Stimulated activated CD4-positive, alpha-beta T cell treated with anti-CD3 and anti-CD28 coated beads, Interleukin-4, amount 100 ng/mL, for 24 hours (primary cell): ENCODE measurements at regions not wholly inside any gene's neighbourhood (a gene's known extent, or its start where the extent isn't known, plus 50 kb on each side); places are given as distances from the start of the nearest gene placed in this dataset.

Experiments used
- DNase-seq: peaks from one replicate; pipeline ENCODE4 v3.0.0-alpha.2; 2020

DNA sequence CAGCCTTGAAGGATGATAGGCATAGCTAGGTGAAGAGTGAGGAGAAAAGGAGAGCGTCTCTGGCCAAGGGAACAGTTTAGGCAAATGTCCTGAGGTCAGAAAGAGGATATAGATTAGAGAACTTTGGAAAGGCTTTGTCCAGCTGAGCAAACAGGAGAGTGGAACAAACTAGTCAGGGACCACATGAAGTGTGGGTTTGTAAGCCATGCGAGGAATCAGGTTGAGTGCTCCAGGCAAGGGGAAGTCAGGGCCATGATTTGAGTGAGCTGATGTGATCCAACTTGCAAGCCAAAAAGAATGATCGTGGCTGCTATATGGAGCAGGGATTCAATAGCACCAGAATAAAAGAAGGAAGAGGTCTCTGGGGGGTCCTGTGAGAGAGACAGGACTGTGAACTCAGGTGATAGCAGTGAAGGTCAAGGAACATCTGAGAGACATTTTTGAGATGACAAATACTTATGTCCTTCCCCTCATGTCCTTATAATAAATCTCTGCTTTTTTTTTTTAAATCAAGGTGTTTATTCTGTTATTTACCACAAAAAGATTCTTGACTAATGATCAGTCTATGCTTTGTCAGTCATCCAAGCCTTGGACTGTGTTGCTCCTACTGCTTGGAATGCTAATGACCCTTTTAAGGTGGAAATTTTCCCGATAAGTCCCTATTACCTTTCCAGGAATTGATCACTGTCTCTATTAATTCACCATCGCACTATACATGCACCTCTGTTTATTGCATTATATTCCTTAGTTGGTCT, 472.6 kb downstream of the TXNL1 start:
- no peak for DNase-seq

DNA sequence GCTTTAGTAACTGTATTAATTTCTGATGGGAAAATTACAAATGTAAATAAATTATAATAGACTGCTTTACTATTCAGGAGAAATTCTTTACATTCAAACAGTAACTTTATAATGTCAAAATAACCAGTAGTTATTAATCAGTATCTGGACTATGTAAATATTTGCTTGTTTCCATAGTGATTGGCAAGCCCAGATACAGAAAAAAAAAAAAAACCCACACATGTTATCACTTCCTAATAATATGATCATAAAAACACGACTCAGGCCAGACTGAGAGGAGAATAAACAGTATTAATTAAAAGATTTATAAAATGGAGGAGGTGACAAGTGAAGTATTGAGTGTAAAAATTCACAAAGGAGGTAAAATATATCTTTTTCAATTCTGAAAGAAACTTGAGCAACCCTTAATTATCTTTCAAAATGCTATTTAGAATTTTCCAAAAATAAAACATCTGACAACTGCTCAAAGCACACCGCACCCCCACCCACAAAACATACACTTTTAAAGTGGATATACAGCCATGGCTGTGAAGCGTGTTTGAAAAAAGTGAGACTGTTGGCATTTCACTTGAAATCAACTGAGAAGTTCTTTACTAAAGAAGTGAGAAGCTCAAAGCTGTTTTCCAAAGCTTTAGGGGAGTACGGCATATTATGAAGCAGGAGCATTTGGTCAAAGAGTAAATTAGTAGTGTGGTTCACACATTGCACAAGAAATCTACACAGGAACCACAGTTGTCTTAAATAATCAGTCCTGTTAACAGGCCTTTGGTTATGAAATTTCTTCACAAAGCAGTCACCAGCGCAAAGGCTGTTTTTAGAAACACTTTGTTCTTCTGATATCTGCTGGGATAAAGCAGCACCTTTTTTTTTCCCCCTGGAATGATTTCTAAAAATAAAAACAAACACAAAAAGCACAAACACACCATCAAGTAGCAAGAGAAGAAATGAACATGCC, 475.8 kb downstream of the TXNL1 start:
- no peak for DNase-seq

DNA sequence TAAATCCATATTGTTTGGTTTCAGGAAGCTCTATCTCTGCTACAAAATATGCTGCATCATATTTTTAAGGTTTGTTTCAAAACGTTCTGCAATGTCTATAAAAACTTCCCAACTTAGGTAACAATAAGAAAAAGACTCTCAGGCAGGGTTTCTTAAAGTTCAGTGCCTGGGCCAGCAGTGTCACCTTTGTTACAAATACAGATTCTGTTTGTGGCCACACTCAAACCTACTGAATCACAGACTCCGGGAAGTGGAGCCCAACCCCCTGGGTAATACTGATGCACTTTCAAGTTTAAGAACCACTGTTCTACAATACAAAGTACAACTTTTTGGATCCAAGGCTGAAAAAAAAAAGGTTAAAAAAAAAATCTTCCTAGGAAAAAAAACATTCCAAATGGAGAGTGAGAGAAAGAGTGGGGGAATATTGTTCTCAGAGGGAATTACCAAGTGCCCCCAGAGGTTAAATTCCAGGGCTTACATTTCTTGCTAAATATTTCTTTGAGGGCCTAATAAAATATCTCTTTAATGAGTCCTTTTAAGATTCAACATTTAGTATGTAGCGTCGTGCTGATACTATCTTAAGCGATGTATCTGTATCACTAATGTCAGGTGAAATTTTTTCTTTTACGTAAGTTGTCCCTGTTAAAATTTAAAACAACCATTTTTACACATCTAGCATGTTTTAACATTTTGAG, 476.7 kb downstream of the TXNL1 start:
- DNase-seq = no peak

DNA sequence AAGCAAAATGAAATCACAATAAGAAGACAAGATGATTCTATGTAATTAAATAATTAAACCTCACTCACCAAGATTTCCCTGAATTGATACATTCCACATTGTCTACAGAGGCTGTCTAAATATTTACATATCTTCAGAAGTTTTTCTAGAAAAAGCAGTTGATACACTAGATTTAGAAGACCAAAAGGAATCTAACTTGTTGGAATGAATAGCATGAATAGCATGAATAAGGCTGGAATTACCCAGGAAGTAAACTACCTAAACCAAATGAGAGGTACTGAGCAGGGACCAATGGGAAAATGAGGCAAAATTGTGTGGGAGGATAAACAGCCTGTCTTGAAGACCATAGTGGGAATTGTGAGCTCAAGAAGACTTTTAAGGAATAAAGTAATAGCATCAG, 479.7 kb downstream of the TXNL1 start:
- no peak for DNase-seq

DNA sequence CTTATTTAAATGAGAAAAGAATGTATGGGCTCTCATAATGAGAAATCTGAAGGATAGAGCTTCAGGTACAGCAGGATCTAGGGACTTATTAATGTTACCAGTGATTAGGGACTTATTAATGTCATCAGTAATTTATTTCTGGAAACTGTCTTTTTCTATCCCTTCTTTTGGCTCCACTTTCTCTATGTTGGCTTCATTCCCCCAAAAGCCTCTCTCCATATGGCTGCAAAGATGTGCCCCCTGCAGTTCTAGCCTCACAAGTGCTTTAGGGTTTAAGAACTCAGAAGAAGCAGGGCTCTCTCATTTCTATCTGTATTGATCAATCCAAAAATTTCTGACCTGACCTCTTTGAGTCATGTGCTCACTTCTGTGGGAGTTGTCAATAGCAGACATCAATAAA, 480.9 kb downstream of the TXNL1 start:
- no peak for DNase-seq

DNA sequence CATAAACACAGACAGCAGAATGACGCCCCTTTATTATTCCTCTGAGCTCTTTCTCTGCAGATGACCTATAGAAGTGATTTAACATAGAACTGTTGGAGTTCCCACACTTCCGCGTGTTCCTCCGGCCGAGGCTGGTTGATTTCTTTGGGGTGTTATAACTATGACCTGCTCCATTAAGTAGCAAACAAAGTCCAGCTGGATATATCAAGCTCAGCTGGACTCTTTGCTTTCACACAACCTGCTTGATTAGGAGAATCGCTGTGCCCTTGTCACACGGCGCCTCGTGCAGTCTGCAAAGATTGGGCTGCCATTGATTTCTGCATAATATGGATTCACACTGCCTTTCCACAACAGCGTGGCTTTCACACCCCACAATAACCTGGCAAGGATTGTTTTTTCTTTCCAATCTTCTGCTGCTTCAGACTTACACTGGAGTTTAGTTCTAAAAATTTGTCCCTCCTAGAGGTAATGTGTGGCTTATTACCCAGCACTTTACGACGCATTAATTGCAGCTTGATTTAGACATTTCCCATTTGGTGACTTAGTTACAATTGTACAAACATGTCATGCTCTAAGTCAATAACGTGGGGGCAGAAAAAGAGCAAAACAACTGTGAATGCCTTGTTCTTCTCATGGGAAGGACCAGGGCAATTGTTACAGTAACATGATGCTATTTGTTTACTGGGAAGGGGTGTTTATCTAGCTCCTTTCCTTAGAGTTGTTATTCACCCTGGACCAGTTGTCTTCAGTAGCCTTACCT, 485.7 kb downstream of the TXNL1 start:
- no peak for DNase-seq

DNA sequence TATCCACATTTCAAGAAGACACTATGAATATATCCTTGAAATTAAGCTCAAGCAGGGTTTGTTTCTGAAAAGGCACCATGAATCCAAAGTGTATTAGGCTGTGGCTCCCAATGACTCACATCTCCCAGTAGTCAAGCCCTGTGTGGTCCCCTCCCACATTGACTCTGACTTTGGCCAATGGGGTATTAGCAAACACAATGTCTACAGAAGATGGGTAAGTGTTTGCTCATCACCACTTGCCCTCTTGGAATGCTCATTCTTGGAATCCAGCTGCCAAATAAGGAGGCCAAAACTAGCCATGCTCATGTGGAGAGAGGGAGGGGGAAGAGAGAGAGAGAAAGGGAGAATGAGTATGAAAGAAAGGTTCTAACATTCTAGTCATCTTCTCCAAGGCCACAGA, 490.0 kb downstream of the TXNL1 start:
- DNase-seq = no peak

DNA sequence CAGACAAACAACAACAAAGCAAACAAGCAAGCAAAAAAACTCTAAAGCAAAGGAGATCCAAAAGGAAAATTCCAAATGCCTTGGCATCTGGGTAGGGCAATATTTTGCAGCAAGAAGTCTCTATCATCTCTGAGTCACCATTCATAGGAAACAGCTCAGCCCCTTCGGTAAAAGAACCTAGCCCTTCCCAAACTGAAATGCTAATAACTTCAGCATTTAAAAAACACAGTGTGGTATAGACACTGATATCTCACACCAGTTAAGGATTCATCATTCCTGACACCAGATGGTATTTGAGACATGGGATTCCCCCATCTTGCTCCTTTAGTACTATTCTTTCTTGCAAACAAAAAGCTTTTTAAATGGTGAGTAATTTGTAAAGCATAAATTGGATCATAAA, 491.8 kb downstream of the TXNL1 start:
- DNase-seq = no peak

DNA sequence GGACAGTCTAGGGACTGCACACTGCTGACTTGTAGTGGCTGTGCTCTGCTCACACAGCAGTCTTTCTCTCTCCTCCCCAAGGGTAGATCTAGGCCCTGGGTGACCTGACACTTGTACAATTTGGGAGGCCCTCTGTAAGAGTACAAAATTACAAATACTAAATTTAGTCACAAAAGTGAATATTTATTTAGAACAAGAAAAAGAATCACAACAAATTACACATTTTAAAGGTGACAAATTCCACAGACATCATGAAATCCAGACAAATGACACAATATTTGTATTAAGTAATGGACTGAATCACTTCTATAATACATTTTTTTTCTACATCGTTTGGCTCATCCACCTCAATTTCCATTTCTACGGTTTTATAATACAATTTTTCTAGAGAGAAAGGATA, 496.4 kb downstream of the TXNL1 start:
- DNase-seq = no peak

DNA sequence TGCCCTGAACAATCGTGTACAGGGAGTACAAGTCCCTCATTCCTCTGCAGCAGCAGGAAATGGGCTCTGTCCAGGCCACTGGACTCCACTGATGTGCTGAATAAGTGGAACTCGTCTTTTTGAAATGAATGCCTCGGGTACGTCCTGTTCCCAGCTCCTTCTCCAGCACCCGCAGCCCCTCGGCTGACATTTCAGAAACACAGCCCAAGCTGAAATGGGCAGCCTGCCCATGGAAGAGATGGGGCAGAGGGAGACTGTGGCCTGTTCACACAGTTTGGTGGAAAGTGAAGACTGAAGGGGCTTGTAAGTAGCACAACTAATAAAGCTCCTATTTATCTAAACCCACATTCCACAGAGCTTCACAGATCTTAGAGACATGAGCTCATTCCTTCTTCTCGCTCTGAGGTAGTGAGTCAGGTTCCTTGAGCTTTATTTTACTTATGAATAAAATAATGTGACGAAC, 498.6 kb downstream of the TXNL1 start:
- no peak for DNase-seq

DNA sequence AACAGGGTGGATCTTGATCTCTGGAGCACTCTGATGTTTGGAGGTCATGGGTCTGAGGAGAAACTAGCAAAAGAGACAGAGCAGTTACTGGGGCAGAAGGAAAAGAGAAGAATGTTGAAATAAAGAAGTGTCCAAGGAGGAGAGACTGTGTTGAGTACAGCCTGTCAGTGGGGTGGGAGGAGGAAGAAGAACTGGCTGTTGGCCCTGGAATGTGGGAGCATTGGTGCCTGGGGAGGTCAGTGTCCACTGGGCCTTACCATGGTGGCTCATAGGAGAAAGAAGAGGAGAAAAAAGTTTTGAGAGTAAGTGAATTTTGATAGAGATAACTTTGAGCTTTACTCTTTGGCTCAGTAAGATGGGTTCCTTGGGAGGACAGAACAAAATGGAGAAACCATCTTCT, 499.0 kb downstream of the TXNL1 start:
- DNase-seq = no peak

DNA sequence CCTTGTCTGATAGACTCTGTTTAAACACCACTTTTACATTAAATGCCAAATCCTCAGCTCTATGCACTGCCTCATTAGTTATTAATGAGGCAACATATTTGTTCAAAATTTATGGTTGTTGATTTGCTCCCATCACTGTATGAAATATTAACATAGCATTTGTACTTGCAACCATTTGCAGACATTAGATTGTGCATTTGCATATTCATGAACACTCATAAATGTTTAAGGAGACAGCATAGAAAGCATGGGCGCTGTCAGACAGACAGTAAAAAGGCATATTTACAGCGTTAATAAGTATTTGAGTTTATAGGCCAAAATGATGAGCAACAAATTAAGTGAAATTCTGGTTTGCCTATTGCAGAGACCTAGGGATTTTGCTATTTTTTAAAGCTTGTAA, 502.3 kb downstream of the TXNL1 start:
- DNase-seq = no peak

DNA sequence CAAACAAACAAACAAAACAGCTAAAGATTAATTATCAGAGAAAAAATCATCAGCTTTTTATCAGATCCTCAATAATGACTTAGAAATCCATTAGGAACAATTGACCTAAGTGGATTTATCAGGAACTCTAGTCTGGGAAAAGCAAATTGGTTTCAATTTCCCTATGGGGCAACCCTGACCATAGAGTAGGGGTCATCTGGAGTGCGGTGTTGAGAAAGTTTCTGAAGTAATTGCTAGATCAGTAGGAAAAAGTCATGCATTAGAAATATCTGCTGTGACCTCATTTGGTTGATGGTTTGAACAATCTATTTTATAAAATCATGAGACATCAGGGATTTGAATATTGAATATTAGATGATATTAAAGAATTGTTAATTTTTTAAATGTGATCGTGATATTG, 507.9 kb downstream of the TXNL1 start:
- no peak for DNase-seq

DNA sequence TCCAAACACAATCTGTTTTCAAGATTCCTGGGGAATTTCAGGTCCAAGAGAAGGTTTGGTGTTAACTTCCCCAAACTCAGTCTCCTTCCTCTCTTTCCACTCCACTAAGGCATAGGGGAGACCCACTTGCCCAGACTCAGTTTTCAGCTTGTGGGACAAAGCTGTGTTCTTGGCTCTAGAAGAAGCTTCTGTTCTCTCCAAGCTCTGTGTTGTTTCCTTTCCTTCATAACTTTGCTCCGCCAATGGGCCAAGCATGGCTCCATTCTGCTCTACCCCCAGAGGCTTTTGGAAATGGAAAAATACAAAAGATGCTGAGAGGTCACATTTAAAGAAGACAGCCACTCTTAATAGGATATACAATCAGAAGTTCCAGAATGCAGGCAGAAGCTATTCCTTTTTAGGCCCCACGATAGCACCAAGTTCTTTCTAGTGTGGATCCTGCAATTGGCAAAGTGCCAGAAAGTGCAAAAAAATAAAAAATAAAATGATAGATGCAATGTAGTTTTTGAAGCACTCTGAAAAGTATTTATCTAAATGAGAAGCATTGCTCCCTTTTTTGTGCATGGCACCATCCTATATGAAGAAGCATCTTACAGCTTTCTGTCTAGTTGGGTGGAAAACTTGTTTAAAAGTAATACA, 510.1 kb downstream of the TXNL1 start:
- no peak for DNase-seq

DNA sequence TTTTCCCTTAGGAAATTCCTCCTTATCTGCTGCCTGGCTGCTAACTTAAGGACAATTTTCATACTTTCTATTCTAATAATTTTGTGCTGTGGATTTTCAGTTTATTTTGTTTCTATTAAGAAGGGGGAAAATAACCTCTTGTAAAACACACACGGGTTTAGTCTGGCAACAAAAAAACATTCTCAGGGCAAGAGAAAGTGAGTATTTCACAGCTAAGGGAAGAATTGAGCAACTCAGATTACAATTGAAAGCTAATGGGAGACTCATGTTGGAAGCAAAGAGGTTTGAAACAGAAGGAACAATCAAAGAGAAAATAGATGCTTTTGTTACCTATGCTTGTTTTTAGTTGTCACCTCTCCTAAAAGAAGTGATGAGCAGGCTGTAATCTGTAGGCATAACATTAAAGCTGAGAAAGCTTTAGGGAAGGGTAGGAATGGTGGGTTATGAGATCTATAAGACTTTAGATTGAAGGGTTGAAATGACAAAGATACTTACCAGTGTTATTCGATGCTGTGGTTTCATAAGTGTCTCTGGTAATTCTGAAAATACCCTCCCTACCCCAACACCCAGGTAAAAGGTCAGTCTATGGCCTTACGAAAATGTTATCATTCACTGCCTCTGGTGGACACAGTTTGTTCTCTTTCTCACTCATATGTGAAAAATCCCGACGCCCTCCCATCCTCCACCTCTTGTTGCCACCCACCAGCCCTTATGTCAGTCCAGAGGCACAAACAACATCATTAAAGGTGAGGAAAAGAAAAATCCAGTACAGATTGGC, 510.9 kb downstream of the TXNL1 start:
- DNase-seq = no peak

DNA sequence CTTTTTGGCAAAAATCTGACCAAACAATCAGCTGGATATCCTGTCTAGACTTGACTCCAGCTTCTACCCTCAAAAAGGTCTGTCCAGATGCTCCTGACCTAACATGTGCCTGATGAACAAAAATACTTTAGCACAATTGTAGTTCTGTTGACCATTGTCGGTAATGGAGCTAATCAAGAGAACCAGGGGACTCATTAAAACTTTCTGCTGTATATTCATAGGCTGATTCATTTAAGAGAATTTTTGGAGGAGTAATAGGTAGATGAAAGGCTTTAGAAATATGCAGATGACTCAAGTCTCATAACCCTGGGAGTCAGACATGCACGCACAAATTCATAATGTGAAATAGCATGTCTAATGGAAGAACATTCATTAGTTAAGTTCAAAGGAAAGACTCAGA, 514.2 kb downstream of the TXNL1 start:
- DNase-seq = no peak

DNA sequence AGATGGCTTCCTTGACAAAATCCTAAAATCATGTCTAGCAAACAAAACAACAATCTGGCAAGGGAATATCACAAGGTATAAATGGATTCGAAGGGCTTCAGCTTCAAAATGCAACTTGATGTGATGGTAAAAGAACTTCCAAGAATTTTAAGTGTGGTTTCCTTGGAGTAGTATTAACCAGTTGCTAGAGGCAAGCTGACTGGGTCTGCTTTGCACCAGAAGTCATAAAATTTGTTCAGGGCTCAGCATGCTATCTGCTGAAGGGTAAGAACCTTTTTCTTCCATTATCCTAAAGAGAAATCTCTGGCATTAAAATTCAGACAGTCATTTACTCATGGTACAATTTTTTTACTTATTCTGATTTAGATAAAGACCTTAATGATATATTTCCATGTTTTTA, 516.7 kb downstream of the TXNL1 start:
- DNase-seq = no peak

DNA sequence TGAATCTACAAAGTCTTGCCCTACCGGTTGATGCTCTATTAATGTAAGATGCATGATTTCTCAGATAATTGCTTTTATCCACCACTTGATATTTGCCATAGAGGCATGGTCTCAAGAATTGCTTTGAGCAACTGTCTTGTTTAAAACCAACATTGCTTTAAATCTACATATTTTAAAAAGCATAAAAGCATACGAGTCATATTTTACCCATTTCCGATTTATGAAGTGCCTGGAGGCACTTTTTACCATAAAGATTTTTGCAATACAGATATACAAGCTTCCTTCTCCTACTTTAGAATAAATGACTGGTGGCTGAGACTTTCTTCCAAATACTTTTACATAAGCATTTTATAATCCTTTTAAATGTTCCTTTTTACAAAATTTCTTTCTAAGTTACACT, 517.6 kb downstream of the TXNL1 start:
- no peak for DNase-seq

DNA sequence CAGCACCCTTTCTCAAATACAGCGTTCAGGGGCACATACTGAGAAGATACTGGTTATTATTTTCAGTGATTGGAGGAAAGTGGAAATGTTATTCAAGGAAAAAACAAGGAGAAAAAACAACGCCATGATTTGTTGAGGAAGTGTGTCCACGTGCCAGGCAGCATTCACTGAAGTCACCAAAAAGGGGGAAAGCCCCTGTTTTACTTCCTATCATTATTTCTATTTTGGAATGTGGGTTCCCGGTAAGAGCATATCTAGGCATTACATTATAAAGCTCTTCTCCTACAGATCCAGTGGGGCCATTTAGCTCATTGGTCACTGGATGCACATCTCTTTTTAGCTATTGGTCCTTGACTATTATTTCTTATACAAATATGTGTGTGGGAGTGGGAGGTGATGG, 518.7 kb downstream of the TXNL1 start:
- DNase-seq = no peak

DNA sequence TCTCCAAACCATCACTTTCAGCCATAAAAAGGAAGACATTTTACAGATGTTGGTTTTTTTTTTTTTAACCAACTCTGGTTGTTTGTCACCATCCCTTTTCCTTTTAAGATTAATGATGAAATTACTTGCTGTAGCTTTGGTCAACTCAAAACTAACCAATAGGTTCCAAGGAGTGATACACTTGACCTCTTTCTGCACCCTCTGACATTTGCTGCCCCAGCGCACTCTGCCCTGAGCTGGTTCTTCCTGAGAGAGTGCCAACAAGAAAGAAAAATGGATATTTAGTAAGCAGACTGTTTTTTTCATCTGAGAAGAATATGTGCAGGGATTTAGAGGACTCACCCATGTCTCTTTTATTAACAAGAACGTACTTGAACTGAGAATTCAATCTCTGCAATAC, 520.0 kb downstream of the TXNL1 start:
- DNase-seq = no peak
